H9 (cell line): ENCODE measurements at regions not wholly inside any gene's neighbourhood (a gene's known extent, or its start where the extent isn't known, plus 50 kb on each side); places are given as distances from the start of the nearest gene placed in this dataset.

ENCODE experiments used
- DNase-seq: peaks from one replicate; pipeline ENCODE4 v3.0.0-alpha.2; 2017
- H2AFZ ChIP-seq: one replicate; pipeline ENCODE4 v1.6.1; 2013; ENCODE audit warnings: mild to moderate bottlenecking, low read length, control low read depth, moderate library complexity
- H2AK5ac ChIP-seq: 2 replicates; pipeline ENCODE4 v1.6.1; 2013; ENCODE audit warnings: low read length, control low read depth, mixed read lengths; ENCODE audit not compliant: insufficient read length
- H2BK120ac ChIP-seq: one replicate; pipeline ENCODE4 v1.6.1; 2013; ENCODE audit warnings: low read depth, mild to moderate bottlenecking, low read length, control low read depth, inconsistent platforms; ENCODE audit not compliant: poor library complexity, severe bottlenecking
- H2BK12ac ChIP-seq: 2 replicates; pipeline ENCODE4 v1.6.1; 2013; ENCODE audit warnings: low read length, control low read depth, mixed read lengths, low read depth; ENCODE audit not compliant: insufficient read length
- H2BK15ac ChIP-seq: 2 replicates; pipeline ENCODE4 v1.6.1; 2013; ENCODE audit warnings: low read depth, low read length, control low read depth
- H2BK20ac ChIP-seq: one replicate; pipeline ENCODE4 v1.6.1; 2013; ENCODE audit warnings: low read depth, mild to moderate bottlenecking, low read length, control low read depth, inconsistent platforms; ENCODE audit not compliant: poor library complexity, severe bottlenecking
- H2BK5ac ChIP-seq: 2 replicates; pipeline ENCODE4 v1.6.1; 2013; ENCODE audit warnings: low read length, control low read depth, mixed read lengths; ENCODE audit not compliant: insufficient read length
- H3K14ac ChIP-seq: 2 replicates; pipeline ENCODE4 v1.6.1; 2013; ENCODE audit warnings: low read length, control low read depth; ENCODE audit not compliant: insufficient read depth
- H3K18ac ChIP-seq: 2 replicates; pipeline ENCODE4 v1.6.1; 2013; ENCODE audit warnings: low read depth, mild to moderate bottlenecking, mixed read lengths, low read length, control low read depth; ENCODE audit not compliant: insufficient read length
- H3K23ac ChIP-seq: 2 replicates; pipeline ENCODE4 v1.6.1; 2013; ENCODE audit warnings: low read length, control low read depth, mixed read lengths, low read depth; ENCODE audit not compliant: insufficient read length
- H3K23me2 ChIP-seq: 2 replicates; pipeline ENCODE4 v1.6.1; 2013; ENCODE audit warnings: low read depth, mild to moderate bottlenecking, mixed read lengths, low read length, control low read depth; ENCODE audit not compliant: insufficient read length, poor library complexity, severe bottlenecking
- H3K27ac ChIP-seq: 2 replicates; pipeline ENCODE4 v1.5.1; 2013; ENCODE audit warnings: low read length, control low read depth, mixed read lengths, low read depth; ENCODE audit not compliant: insufficient read length
- H3K27me3 ChIP-seq: 2 replicates; pipeline ENCODE4 v1.6.1; 2013; ENCODE audit warnings: low read length, control low read depth, inconsistent platforms; ENCODE audit not compliant: insufficient read depth
- H3K4ac ChIP-seq: 2 replicates; pipeline ENCODE4 v1.6.1; 2013; ENCODE audit warnings: low read depth, mild to moderate bottlenecking, control low read depth, inconsistent platforms, low read length, moderate library complexity
- H3K4me1 ChIP-seq: 2 replicates; pipeline ENCODE4 v1.6.1; 2013; ENCODE audit warnings: low read length, control low read depth, inconsistent platforms; ENCODE audit not compliant: insufficient read depth
- H3K4me2 ChIP-seq: 2 replicates; pipeline ENCODE4 v1.6.1; 2013; ENCODE audit warnings: low read length, control low read depth, mixed read lengths; ENCODE audit not compliant: insufficient read length, insufficient read depth
- H3K56ac ChIP-seq: 2 replicates; pipeline ENCODE4 v1.6.1; 2013; ENCODE audit warnings: low read depth, mild to moderate bottlenecking, mixed read lengths, low read length, control low read depth; ENCODE audit not compliant: insufficient read length
- H3K79me1 ChIP-seq: 2 replicates; pipeline ENCODE4 v1.6.1; 2013; ENCODE audit warnings: low read depth, mild to moderate bottlenecking, moderate library complexity, low read length, control low read depth, inconsistent platforms; ENCODE audit not compliant: insufficient read depth, poor library complexity, severe bottlenecking
- H3K79me2 ChIP-seq: 2 replicates; pipeline ENCODE4 v1.6.1; 2013; ENCODE audit warnings: low read length, control low read depth, inconsistent platforms; ENCODE audit not compliant: insufficient read depth
- H3K9ac ChIP-seq: 2 replicates; pipeline ENCODE4 v1.6.1; 2013; ENCODE audit warnings: low read length, control low read depth, mixed read lengths; ENCODE audit not compliant: insufficient read length; ENCODE audit errors: extremely low read depth
- H3K9me3 ChIP-seq: one replicate; pipeline ENCODE4 v1.6.1; 2013; ENCODE audit warnings: low read depth, low read length, inconsistent platforms; ENCODE audit not compliant: control insufficient read depth
- H3T11ph ChIP-seq: one replicate; pipeline ENCODE4 v1.6.1; 2013; ENCODE audit warnings: mild to moderate bottlenecking, low read length, control low read depth, inconsistent platforms
- H4K20me1 ChIP-seq: one replicate; pipeline ENCODE4 v1.6.1; 2013; ENCODE audit not compliant: control insufficient read depth, insufficient read length, insufficient read depth
- H4K5ac ChIP-seq: 2 replicates; pipeline ENCODE4 v1.6.1; 2013; ENCODE audit warnings: low read depth, mild to moderate bottlenecking, mixed read lengths, low read length, control low read depth; ENCODE audit not compliant: insufficient read length
- H4K8ac ChIP-seq: replicated peaks from 2 replicates; pipeline ENCODE4 v1.6.1; 2013; ENCODE audit warnings: low read length, control low read depth, mixed read lengths, low read depth; ENCODE audit not compliant: insufficient read length
- H4K91ac ChIP-seq: 2 replicates; pipeline ENCODE4 v1.6.1; 2013; ENCODE audit warnings: low read depth, mild to moderate bottlenecking, moderate library complexity, mixed read lengths, low read length, control low read depth; ENCODE audit not compliant: insufficient read length
- H3K27ac Mint-ChIP-seq, 3 experiments: 2 replicates in 2 of 3; 3 replicates in 1 of 3; pipeline ENCODE4 v1.8.0; 2020 to 2021; ENCODE audit warnings: mixed read lengths in 3 of 3, mild to moderate bottlenecking in 1 of 3, moderate library complexity in 1 of 3
- H3K27me3 Mint-ChIP-seq: 2 replicates; pipeline ENCODE4 v1.8.0; 2021; ENCODE audit warnings: low read depth, mild to moderate bottlenecking, moderate library complexity, mixed read lengths
- H3K36me3 Mint-ChIP-seq, 3 experiments: 2 replicates in 2 of 3; 3 replicates in 1 of 3; pipeline ENCODE4 v1.8.0; 2020 to 2021; ENCODE audit warnings: low read depth in 3 of 3, mixed read lengths in 3 of 3; ENCODE audit not compliant: insufficient read depth in 1 of 3
- H3K4me1 Mint-ChIP-seq, 2 experiments: 2 replicates each; pipeline ENCODE4 v1.8.0; 2020; ENCODE audit warnings: mixed read lengths in 2 of 2
- H3K4me3 Mint-ChIP-seq, 2 experiments: 2 replicates in 1 of 2; 3 replicates in 1 of 2; pipeline ENCODE4 v1.8.0; 2020 to 2021; ENCODE audit warnings: mild to moderate bottlenecking in 2 of 2, mixed read lengths in 2 of 2, moderate library complexity in 1 of 2
- H3K9me3 Mint-ChIP-seq, 2 experiments: 2 replicates in 1 of 2; 3 replicates in 1 of 2; pipeline ENCODE4 v1.8.0; 2020; ENCODE audit warnings: mild to moderate bottlenecking in 2 of 2, mixed read lengths in 2 of 2, moderate library complexity in 1 of 2
- WGBS: extraction: QIAGEN DNeasy Blood & Tissue Kit; methylation state at CpG from one replicate; pipeline ENCODE4 v1.1.7; 2013; ENCODE audit warnings: missing lambda C conversion rate, low lambda C conversion rate, mixed read lengths; ENCODE audit not compliant: insufficient read length; ENCODE audit errors: extremely low coverage; 5-methylcytosine and 5-hydroxymethylcytosine counted together
- TF ChIP-seq, protein P1 (sequence below): fragments of 200-600 bp; sonication (generic); conservative IDR thresholded peaks from 3 replicates; pipeline ENCODE4 v1.8.0; 2021; ENCODE audit warnings: antibody characterized with exemption, mild to moderate bottlenecking

DNA sequence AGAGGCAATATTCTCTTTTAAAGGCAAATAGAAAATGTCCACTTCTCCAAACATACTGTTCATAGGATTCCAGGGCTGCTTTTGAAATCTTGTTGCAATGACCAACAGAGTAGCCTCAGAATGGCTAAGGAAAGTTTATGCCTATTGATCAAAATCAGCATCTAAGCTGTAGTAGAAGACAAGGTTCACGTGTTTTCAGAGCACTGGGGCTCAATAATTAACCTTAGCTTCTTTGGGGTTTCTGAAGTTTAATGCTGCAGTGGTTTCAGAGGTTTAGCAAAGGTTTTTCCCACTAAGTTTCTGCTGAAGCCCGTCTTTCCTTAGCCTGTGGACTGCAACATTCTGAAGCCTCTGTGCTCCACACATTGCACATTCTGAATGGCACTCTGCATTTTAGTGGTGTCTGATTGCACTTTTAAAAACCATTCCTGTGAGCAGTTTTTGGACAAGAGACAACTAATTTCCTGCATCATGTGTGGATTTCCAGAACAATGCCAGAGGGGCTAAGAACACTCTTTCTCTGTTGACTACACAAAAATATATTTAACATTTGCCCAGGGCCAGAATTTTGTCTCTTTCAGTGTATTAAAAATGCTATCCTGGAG lies 342.5 kb downstream of the PTEN start:
- H2BK15ac ChIP-seq: no peak overlapping the region
- Mint-ChIP-seq H3K27ac (no peak overlapping the region), H3K4me1 (peaks cover 8 to 9% of the 10 kb centered on the region in 2 experiments), H3K9me3 (no peaks in the 10 kb centered on the region), H3K36me3 (no peaks in the 10 kb centered on the region), H3K4me3 (no peak overlapping the region), H3K27me3 (no peaks in the 10 kb centered on the region)
- TF ChIP-seq, protein P1, sequence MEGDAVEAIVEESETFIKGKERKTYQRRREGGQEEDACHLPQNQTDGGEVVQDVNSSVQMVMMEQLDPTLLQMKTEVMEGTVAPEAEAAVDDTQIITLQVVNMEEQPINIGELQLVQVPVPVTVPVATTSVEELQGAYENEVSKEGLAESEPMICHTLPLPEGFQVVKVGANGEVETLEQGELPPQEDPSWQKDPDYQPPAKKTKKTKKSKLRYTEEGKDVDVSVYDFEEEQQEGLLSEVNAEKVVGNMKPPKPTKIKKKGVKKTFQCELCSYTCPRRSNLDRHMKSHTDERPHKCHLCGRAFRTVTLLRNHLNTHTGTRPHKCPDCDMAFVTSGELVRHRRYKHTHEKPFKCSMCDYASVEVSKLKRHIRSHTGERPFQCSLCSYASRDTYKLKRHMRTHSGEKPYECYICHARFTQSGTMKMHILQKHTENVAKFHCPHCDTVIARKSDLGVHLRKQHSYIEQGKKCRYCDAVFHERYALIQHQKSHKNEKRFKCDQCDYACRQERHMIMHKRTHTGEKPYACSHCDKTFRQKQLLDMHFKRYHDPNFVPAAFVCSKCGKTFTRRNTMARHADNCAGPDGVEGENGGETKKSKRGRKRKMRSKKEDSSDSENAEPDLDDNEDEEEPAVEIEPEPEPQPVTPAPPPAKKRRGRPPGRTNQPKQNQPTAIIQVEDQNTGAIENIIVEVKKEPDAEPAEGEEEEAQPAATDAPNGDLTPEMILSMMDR: no peak
- no peaks in the 10 kb centered on the region for H3K27me3 ChIP-seq
- no peak for DNase-seq
- H2AK5ac ChIP-seq: no peak overlapping the region
- H3K18ac ChIP-seq: no peak overlapping the region
- H3K4me1 ChIP-seq: no peaks in the 10 kb centered on the region
- H4K91ac ChIP-seq: no peak overlapping the region
- no peak overlapping the region for H2BK5ac ChIP-seq
- no peaks in the 10 kb centered on the region for H3K79me2 ChIP-seq
- no CpG with 5 or more reads among the region's 2 CpGs for WGBS
- H2BK20ac ChIP-seq: no peak overlapping the region
- no peaks in the 10 kb centered on the region for H4K20me1 ChIP-seq
- no peak overlapping the region for H4K5ac ChIP-seq
- no peak overlapping the region for H3K56ac ChIP-seq
- no peaks in the 10 kb centered on the region for H3K23me2 ChIP-seq
- H4K8ac ChIP-seq: no peak overlapping the region
- no peak overlapping the region for H3K14ac ChIP-seq
- no peaks in the 10 kb centered on the region for H3K9me3 ChIP-seq
- no peak overlapping the region for H2BK12ac ChIP-seq
- no peak overlapping the region for H3K9ac ChIP-seq
- no peak overlapping the region for H3K4ac ChIP-seq
- no peak overlapping the region for H2BK120ac ChIP-seq
- no peak overlapping the region for H2AFZ ChIP-seq
- H3K4me2 ChIP-seq: no peak overlapping the region
- no peak overlapping the region for H3T11ph ChIP-seq
- H3K79me1 ChIP-seq: no peaks in the 10 kb centered on the region
- H3K27ac ChIP-seq: no peak overlapping the region
- no peak overlapping the region for H3K23ac ChIP-seq
